GM12878 (cell line): ENCODE measurements at regions not wholly inside any gene's neighbourhood (a gene's known extent, or its start where the extent isn't known, plus 50 kb on each side); places are given as distances from the start of the nearest gene placed in this dataset.

Source experiments
- ATAC-seq: fragments of 200-7000 bp; cut with Tn5 transposase; 3 replicates; pipeline ENCODE4 v1.9.1; 2020; ENCODE audit warnings: mild to moderate bottlenecking, moderate library complexity
- BruUV-seq: library from RNA; stranded (reverse); fragments of 400-500 nt; replicated peaks from 2 replicates; lab custom pipeline; 2021; lab: Mats Ljungman, UMichigan
- CTCF ChIA-PET: fragments of 300-600 bp; sonication (Branson Sonifier 250); formaldehyde crosslinking; extraction: SDS; loops from one replicate; lab custom pipeline; 2021; ENCODE audit warnings: inconsistent platforms; lab: Yijun Ruan, JAX
- POLR2A ChIA-PET: fragments of 350-600 bp; formaldehyde crosslinking; extraction: SDS; loops from one replicate; lab custom pipeline; 2021; ENCODE audit warnings: inconsistent platforms; lab: Charles Lee
- RAD21 ChIA-PET: fragments of 300-600 bp; sonication (Branson Sonifier 250); formaldehyde crosslinking; loops from one replicate; lab custom pipeline; 2023; ENCODE audit warnings: antibody characterized with exemption; ENCODE audit not compliant: unreplicated experiment; lab: Charles Lee
- SMC1A ChIA-PET: fragments of 300-600 bp; sonication (Branson Sonifier 250); formaldehyde crosslinking; loops from one replicate; lab custom pipeline; 2023; ENCODE audit not compliant: unreplicated experiment, uncharacterized antibody; lab: Charles Lee
- DNase-seq: peaks from one replicate; pipeline ENCODE4 v3.0.0-alpha.2; 2011; ENCODE audit warnings: low read depth, low spot score
- FAIRE-seq: peaks from 3 replicates; lab custom pipeline; 2011; peaks lifted over from hg19 to GRCh38; lab: Jason Lieb, UNC
- H2AFZ ChIP-seq: 2 replicates; pipeline ENCODE4 v1.6.0; 2011; ENCODE audit warnings: low read depth, low read length, control low read depth; ENCODE audit not compliant: control insufficient read depth
- H3K27ac ChIP-seq: 2 replicates; pipeline ENCODE4 v1.5.1; 2011; ENCODE audit warnings: control low read depth; ENCODE audit not compliant: control insufficient read depth, insufficient read depth
- H3K27me3 ChIP-seq, 2 experiments: replicated peaks in 1 of 2; 2 replicates each; pipeline versions ENCODE4 v1.6.0 to v1.6.1; 2011; ENCODE audit warnings: low read length in 1 of 2; ENCODE audit not compliant: control insufficient read depth in 2 of 2, insufficient read depth in 2 of 2
- H3K36me3 ChIP-seq, 2 experiments: 2 replicates each; pipeline ENCODE4 v1.5.1; 2011; ENCODE audit warnings: low read length in 1 of 2; ENCODE audit not compliant: control insufficient read depth in 2 of 2, insufficient read depth in 2 of 2
- H3K4me1 ChIP-seq: 2 replicates; pipeline ENCODE4 v1.6.1; 2011; ENCODE audit warnings: mild to moderate bottlenecking, low read length, moderate library complexity, mixed read lengths; ENCODE audit not compliant: control insufficient read depth, insufficient read depth
- H3K4me2 ChIP-seq: 2 replicates; pipeline ENCODE4 v1.6.0; 2011; ENCODE audit warnings: control low read depth; ENCODE audit not compliant: control insufficient read depth, insufficient read depth
- H3K4me3 ChIP-seq: fragments of 200-600 bp; sonication (generic); 2 replicates; pipeline ENCODE4 v1.5.1; 2016
- H3K79me2 ChIP-seq: 2 replicates; pipeline ENCODE4 v1.6.0; 2011; ENCODE audit warnings: low read length; ENCODE audit not compliant: control insufficient read depth, insufficient read depth
- H3K9ac ChIP-seq: 2 replicates; pipeline ENCODE4 v1.8.0; 2011; ENCODE audit warnings: low read length, control low read depth, mixed read lengths; ENCODE audit not compliant: control insufficient read depth, insufficient read depth
- H3K9me3 ChIP-seq: replicated peaks from 3 replicates; pipeline ENCODE4 v1.5.1; 2011; ENCODE audit warnings: mild to moderate bottlenecking, low read length; ENCODE audit not compliant: control insufficient read depth, insufficient read depth
- H4K20me1 ChIP-seq: 2 replicates; pipeline ENCODE4 v1.6.0; 2011; ENCODE audit not compliant: control insufficient read depth, insufficient read depth
- CEBPB ChIP-seq, 2 experiments: fragments of 150-350 bp in 1 of 2; IDR thresholded peaks; 2 replicates each; pipeline ENCODE4 v1.6.1; 2012 to 2014; ENCODE audit warnings: low read depth in 2 of 2, low read length in 2 of 2, borderline replicate concordance in 1 of 2, inconsistent platforms in 1 of 2
- CHD4 ChIP-seq: fragments of 200-600 bp; sonication (generic); IDR thresholded peaks from 2 replicates; pipeline ENCODE4 v1.6.1; 2016; ENCODE audit warnings: mild to moderate bottlenecking
- CUX1 ChIP-seq: IDR thresholded peaks from 2 replicates; pipeline ENCODE4 v1.6.1; 2012; ENCODE audit warnings: improper control_type of control experiment, low read depth, low read length; ENCODE audit not compliant: insufficient replicate concordance
- EZH2 ChIP-seq: IDR thresholded peaks from 2 replicates; pipeline ENCODE4 v1.6.1; 2012; ENCODE audit warnings: low read depth, mild to moderate bottlenecking, control low read depth, inconsistent platforms, low read length, borderline replicate concordance; ENCODE audit not compliant: control insufficient read depth
- SREBF1 ChIP-seq: IDR thresholded peaks from 2 replicates; pipeline ENCODE4 v1.6.1; 2012; ENCODE audit warnings: mild to moderate bottlenecking, low read length
- ZBTB4 ChIP-seq: fragments of 450-650 bp; formaldehyde crosslinking; IDR thresholded peaks from 2 replicates; pipeline ENCODE4 v1.4.0; 2022; ENCODE audit warnings: mild to moderate bottlenecking, moderate library complexity
- WGBS: methylation state at CpG from one replicate; pipeline ENCODE4 v1.1.6; 2016; ENCODE audit warnings: low lambda C conversion rate; ENCODE audit not compliant: insufficient replicate concordance, insufficient coverage; ENCODE audit errors: missing lambda C conversion rate; 5-methylcytosine and 5-hydroxymethylcytosine counted together
- in situ Hi-C: fragments of 300-500 bp; cut with MboI; formaldehyde crosslinking; loops from 9 replicates; pipeline ENCODE4 v1.14.3; 2018; ENCODE audit warnings: mixed read lengths
- intact Hi-C: fragments of 100-400 bp; cut with micrococcal nuclease; formaldehyde crosslinking; loops from one replicate; pipeline ENCODE4 v1.14.2; 2022; ENCODE audit not compliant: unreplicated experiment

- CTCF ChIA-PET: interaction anchor here (0.6 to 2.6 kb wide), 17 partner anchors 14 to 1784 kb away, joined by 3 to 27 read pairs (median 3); no protein-coding TSS in a partner anchor
- WGBS: 0% methylated on average over 1 of the region's 1 CpG
- no peak for DNase-seq
- Histone ChIP-seq H3K36me3 (no peaks in the 10 kb centered on the region), H3K27me3 (no peaks in the 10 kb centered on the region), H3K4me3 (no peak overlapping the region), H3K9me3 (no peaks in the 10 kb centered on the region), H4K20me1 (no peaks in the 10 kb centered on the region), H3K4me1 (no peaks in the 10 kb centered on the region), H3K27ac (no peak overlapping the region), H2AFZ (no peak overlapping the region), H3K79me2 (no peaks in the 10 kb centered on the region), H3K4me2 (no peak overlapping the region), H3K9ac (no peak overlapping the region)
- RAD21 ChIA-PET: interaction anchor here (0.7 to 1.6 kb wide), 6 partner anchors 13 to 464 kb away, joined by 3 to 10 read pairs (median 4); no protein-coding TSS in a partner anchor
- no peak for FAIRE-seq
- ATAC-seq: no peak
- TF ChIP-seq EZH2 (no peak), SREBF1 (no peak), CHD4 (no peak), CEBPB (IDR thresholded peaks at IDR 0.05; ENCODE audit: borderline replicate concordance in 1 of 2, low read depth in 2 of 2, low read length in 2 of 2) (no peak), ZBTB4 (no peak), CUX1 (no peak)
- POLR2A ChIA-PET: no interaction called here
- intact Hi-C loops (no loop called here), in situ Hi-C loops (no loop called here)
- no TSS peak for BruUV-seq
- SMC1A ChIA-PET: interaction anchor here (0.6 to 2.5 kb wide), 7 partner anchors 14 to 986 kb away, joined by 3 to 16 read pairs (median 8); no protein-coding TSS in a partner anchor
These were observed 243.0 kb upstream of the PTPRD start for GRCh38 chr9:10855847-10856246.
